HEK293 (cell line): ENCODE measurements at regions not wholly inside any gene's neighbourhood (a gene's known extent, or its start where the extent isn't known, plus 50 kb on each side); places are given as distances from the start of the nearest gene placed in this dataset.

Experiments
- CTCF ChIA-PET: fragments of 350-600 bp; formaldehyde crosslinking; extraction: SDS; loops from one replicate; lab custom pipeline; 2021; ENCODE audit warnings: antibody characterized with exemption; lab: Yijun Ruan, JAX
- POLR2A ChIA-PET: fragments of 300-600 bp; formaldehyde crosslinking; extraction: SDS; loops from one replicate; lab custom pipeline; 2020; ENCODE audit warnings: antibody characterized with exemption, inconsistent platforms; lab: Yijun Ruan, JAX
- H3K27ac ChIP-seq: fragments of 200-500 bp; sonication (Bioruptor generic); 2 replicates; pipeline ENCODE4 v1.5.1; 2014; ENCODE audit warnings: low read depth, low read length, control low read depth, inconsistent platforms; ENCODE audit errors: extremely low read depth
- H3K36me3 ChIP-seq, 2 experiments: fragments of 200-500 bp in 1 of 2; sonication (Bioruptor generic) in 1 of 2; 1 replicate in 1 of 2; 2 replicates in 1 of 2; pipeline ENCODE4 v1.5.1; 2014 to 2017; ENCODE audit warnings: inconsistent platforms in 2 of 2, low read length in 2 of 2; ENCODE audit not compliant: control insufficient read depth in 2 of 2, insufficient read depth in 1 of 2
- H3K4me1 ChIP-seq: fragments of 200-500 bp; sonication (Bioruptor generic); 2 replicates; pipeline ENCODE4 v1.5.1; 2014; ENCODE audit warnings: mild to moderate bottlenecking, low read length, inconsistent platforms; ENCODE audit not compliant: control insufficient read depth, insufficient read depth
- H3K4me3 ChIP-seq: 2 replicates; pipeline ENCODE4 v1.5.1; 2011; ENCODE audit warnings: low read depth, mild to moderate bottlenecking, control low read depth, low read length, moderate library complexity
- H3K9me3 ChIP-seq: fragments of 200-500 bp; sonication (Bioruptor generic); 2 replicates; pipeline ENCODE4 v1.5.1; 2014; ENCODE audit warnings: low read depth, low read length, inconsistent platforms; ENCODE audit not compliant: control insufficient read depth, insufficient read depth
- BCL11B ChIP-seq: fragments of 450-650 bp; formaldehyde crosslinking; IDR thresholded peaks from 2 replicates; pipeline ENCODE4 v1.5.1; 2016; ENCODE audit warnings: low read depth, missing biosample characterization, missing genetic modification characterization
- HOXA7 ChIP-seq: sonication (generic); formaldehyde crosslinking; IDR thresholded peaks from 2 replicates; pipeline ENCODE4 v1.8.1; 2022; ENCODE audit warnings: missing genetic modification reagents, borderline replicate concordance
- IKZF3 ChIP-seq: fragments of 450-650 bp; IDR thresholded peaks from 2 replicates; pipeline ENCODE4 v1.5.0; 2018; ENCODE audit warnings: missing biosample characterization, mild to moderate bottlenecking, missing genetic modification characterization, moderate library complexity
- OSR2 ChIP-seq: fragments of 450-650 bp; formaldehyde crosslinking; IDR thresholded peaks from 2 replicates; pipeline ENCODE4 v1.5.1; 2016; ENCODE audit warnings: missing biosample characterization, missing genetic modification characterization
- SCRT2 ChIP-seq: fragments of 450-650 bp; formaldehyde crosslinking; IDR thresholded peaks from 2 replicates; pipeline ENCODE4 v1.5.1; 2016; ENCODE audit warnings: missing biosample characterization, missing genetic modification characterization
- TRIM28 ChIP-seq: IDR thresholded peaks from 2 replicates; pipeline ENCODE4 v1.6.1; 2011; ENCODE audit warnings: low read length, control low read depth, borderline replicate concordance
- WT1 ChIP-seq: fragments of 450-650 bp; formaldehyde crosslinking; IDR thresholded peaks from 2 replicates; pipeline ENCODE4 v1.5.1; 2016; ENCODE audit warnings: missing biosample characterization, missing genetic modification characterization
- ZBTB48 ChIP-seq: fragments of 450-650 bp; formaldehyde crosslinking; IDR thresholded peaks from 2 replicates; pipeline ENCODE4 v1.5.1; 2016; ENCODE audit warnings: missing biosample characterization, missing genetic modification characterization
- ZNF138 ChIP-seq: fragments of 450-650 bp; formaldehyde crosslinking; IDR thresholded peaks from 2 replicates; pipeline ENCODE4 v1.5.1; 2016; ENCODE audit warnings: missing biosample characterization, missing genetic modification characterization, borderline replicate concordance
- ZNF140 ChIP-seq: fragments of 450-650 bp; formaldehyde crosslinking; IDR thresholded peaks from 2 replicates; pipeline ENCODE4 v1.5.1; 2016; ENCODE audit warnings: missing biosample characterization, missing genetic modification characterization
- ZNF174 ChIP-seq: fragments of 450-650 bp; formaldehyde crosslinking; IDR thresholded peaks from 2 replicates; pipeline ENCODE4 v1.5.0; 2017; ENCODE audit warnings: missing biosample characterization, mild to moderate bottlenecking, missing genetic modification characterization
- ZNF214 ChIP-seq: fragments of 450-650 bp; formaldehyde crosslinking; IDR thresholded peaks from 2 replicates; pipeline ENCODE4 v1.5.1; 2017; ENCODE audit warnings: missing biosample characterization, mild to moderate bottlenecking, missing genetic modification characterization, borderline replicate concordance
- ZNF23 ChIP-seq: fragments of 450-650 bp; formaldehyde crosslinking; IDR thresholded peaks from 2 replicates; pipeline ENCODE4 v1.5.1; 2016; ENCODE audit warnings: missing biosample characterization, missing genetic modification characterization, borderline replicate concordance
- ZNF24 ChIP-seq: fragments of 450-650 bp; formaldehyde crosslinking; IDR thresholded peaks from 2 replicates; pipeline ENCODE4 v1.5.1; 2016; ENCODE audit warnings: missing biosample characterization, missing genetic modification characterization
- ZNF266 ChIP-seq: fragments of 450-650 bp; formaldehyde crosslinking; IDR thresholded peaks from 2 replicates; pipeline ENCODE4 v1.5.1; 2016; ENCODE audit warnings: missing biosample characterization, missing genetic modification characterization, low read depth
- ZNF48 ChIP-seq: fragments of 450-650 bp; formaldehyde crosslinking; IDR thresholded peaks from 2 replicates; pipeline ENCODE4 v1.5.1; 2016; ENCODE audit warnings: missing biosample characterization, missing genetic modification characterization
- ZNF530 ChIP-seq: fragments of 450-650 bp; formaldehyde crosslinking; IDR thresholded peaks from 2 replicates; pipeline ENCODE4 v1.5.1; 2016; ENCODE audit warnings: low read depth, missing biosample characterization, missing genetic modification characterization
- ZNF560 ChIP-seq: fragments of 450-650 bp; formaldehyde crosslinking; IDR thresholded peaks from 2 replicates; pipeline ENCODE4 v1.5.1; 2017; ENCODE audit warnings: missing biosample characterization, missing genetic modification characterization, borderline replicate concordance
- ZNF610 ChIP-seq: fragments of 450-650 bp; formaldehyde crosslinking; IDR thresholded peaks from 2 replicates; pipeline ENCODE4 v1.5.1; 2016; ENCODE audit warnings: missing biosample characterization, missing genetic modification characterization, borderline replicate concordance
- ZNF768 ChIP-seq: fragments of 450-650 bp; formaldehyde crosslinking; IDR thresholded peaks from 2 replicates; pipeline ENCODE4 v1.5.1; 2018; ENCODE audit warnings: missing biosample characterization, mild to moderate bottlenecking, missing genetic modification characterization
- ZNF792 ChIP-seq: fragments of 450-650 bp; formaldehyde crosslinking; IDR thresholded peaks from 2 replicates; pipeline ENCODE4 v1.5.1; 2016; ENCODE audit warnings: missing biosample characterization, missing genetic modification characterization
- ZNF837 ChIP-seq: fragments of 450-650 bp; formaldehyde crosslinking; IDR thresholded peaks from 2 replicates; pipeline ENCODE4 v1.5.1; 2016; ENCODE audit warnings: missing biosample characterization, missing genetic modification characterization
- ZSCAN16 ChIP-seq: fragments of 450-650 bp; formaldehyde crosslinking; IDR thresholded peaks from 2 replicates; pipeline ENCODE4 v1.5.1; 2016; ENCODE audit warnings: missing biosample characterization, missing genetic modification characterization
- ZSCAN23 ChIP-seq: fragments of 450-650 bp; formaldehyde crosslinking; IDR thresholded peaks from 2 replicates; pipeline ENCODE4 v1.5.1; 2016; ENCODE audit warnings: missing biosample characterization, missing genetic modification characterization
- TF ChIP-seq, protein P1 (sequence below): fragments of 450-650 bp; formaldehyde crosslinking; IDR thresholded peaks from 2 replicates; pipeline ENCODE4 v1.5.1; 2016; ENCODE audit warnings: missing biosample characterization, missing genetic modification characterization, borderline replicate concordance
- TF ChIP-seq, protein P2 (sequence below): fragments of 450-650 bp; formaldehyde crosslinking; IDR thresholded peaks from 2 replicates; pipeline ENCODE4 v1.5.1; 2016; ENCODE audit warnings: missing biosample characterization, missing genetic modification characterization
- TF ChIP-seq, protein P3 (sequence below): fragments of 450-650 bp; formaldehyde crosslinking; IDR thresholded peaks from 2 replicates; pipeline ENCODE4 v1.5.1; 2017; ENCODE audit warnings: missing biosample characterization, missing genetic modification characterization

DNA sequence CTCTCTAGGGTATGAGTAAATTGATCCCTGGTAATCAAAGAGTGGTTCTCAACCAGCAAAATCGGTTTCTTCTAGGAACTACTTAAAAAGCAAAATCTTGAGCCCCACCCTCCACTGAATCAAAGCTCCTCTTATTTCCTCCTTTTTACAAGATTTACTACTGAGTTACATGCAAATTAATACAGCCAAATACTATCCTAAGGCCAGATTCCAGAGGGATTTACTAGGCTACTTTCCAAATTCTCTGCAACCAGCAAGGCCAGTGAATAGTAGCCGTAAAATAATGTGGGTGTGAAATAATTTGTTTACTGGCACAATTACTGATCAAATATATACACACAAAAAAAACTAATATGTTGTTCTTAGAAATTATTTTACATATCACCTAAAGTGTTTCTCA, 1583.8 kb downstream of the NCAM2 start:
- Histone ChIP-seq H3K36me3 (no peaks in the 10 kb centered on the region), H3K27ac (no peak overlapping the region), H3K4me1 (no peaks in the 10 kb centered on the region), H3K4me3 (no peak overlapping the region), H3K9me3 (no peaks in the 10 kb centered on the region)
- ChIA-PET POLR2A (no interaction called here), CTCF (no interaction called here)
- TF ChIP-seq ZNF266 (tag by site-specific recombination) (no peak), ZNF214 (no peak), SCRT2 (tag by site-specific recombination) (no peak), ZNF174 (tag by site-specific recombination) (no peak)

- POLR2A ChIA-PET = no interaction called here
Measured at GRCh38 chr21:22584308-22584707, 1586.1 kb downstream of the NCAM2 start.

DNA sequence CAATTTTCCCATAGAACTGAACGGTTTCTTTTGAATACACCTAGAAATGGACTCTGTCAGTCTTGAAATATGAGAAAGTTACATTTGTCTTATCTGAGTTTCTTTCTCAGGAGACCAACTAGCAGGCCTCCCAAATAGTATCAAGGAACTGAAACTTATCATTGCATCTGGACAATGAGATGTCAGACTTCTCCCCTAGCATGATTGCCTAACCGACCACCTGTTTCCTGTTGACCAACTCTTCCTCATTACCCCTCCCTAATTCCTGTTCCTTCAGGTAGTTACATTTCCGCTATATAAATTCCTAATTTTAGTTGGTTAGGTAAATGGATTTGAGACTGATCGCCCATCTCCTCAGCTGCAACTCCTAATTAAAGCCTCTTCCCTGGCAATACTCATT, 1587.3 kb downstream of the NCAM2 start:
- H3K9me3 ChIP-seq = no peaks in the 10 kb centered on the region
- POLR2A ChIA-PET = no interaction called here
- CTCF ChIA-PET = no interaction called here
- H3K27ac ChIP-seq = no peak overlapping the region
- H3K36me3 ChIP-seq = no peaks in the 10 kb centered on the region
- H3K4me3 ChIP-seq = no peak overlapping the region
- TF ChIP-seq ZNF837 (no peak), ZNF23 (tag by site-specific recombination) (no peak), ZNF792 (tag by site-specific recombination) (no peak), BCL11B (tag by site-specific recombination) (no peak), ZNF610 (tag by site-specific recombination) (no peak), ZNF140 (tag by site-specific recombination) (no peak), HOXA7 (CRISPR knock-in tag) (no peak), OSR2 (tag by site-specific recombination) (no peak), IKZF3 (tag by site-specific recombination) (no peak), ZSCAN23 (tag by site-specific recombination) (no peak), ZNF560 (tag by site-specific recombination) (no peak), TRIM28 (no peak), ZNF24 (no peak)
- TF ChIP-seq, protein P1, sequence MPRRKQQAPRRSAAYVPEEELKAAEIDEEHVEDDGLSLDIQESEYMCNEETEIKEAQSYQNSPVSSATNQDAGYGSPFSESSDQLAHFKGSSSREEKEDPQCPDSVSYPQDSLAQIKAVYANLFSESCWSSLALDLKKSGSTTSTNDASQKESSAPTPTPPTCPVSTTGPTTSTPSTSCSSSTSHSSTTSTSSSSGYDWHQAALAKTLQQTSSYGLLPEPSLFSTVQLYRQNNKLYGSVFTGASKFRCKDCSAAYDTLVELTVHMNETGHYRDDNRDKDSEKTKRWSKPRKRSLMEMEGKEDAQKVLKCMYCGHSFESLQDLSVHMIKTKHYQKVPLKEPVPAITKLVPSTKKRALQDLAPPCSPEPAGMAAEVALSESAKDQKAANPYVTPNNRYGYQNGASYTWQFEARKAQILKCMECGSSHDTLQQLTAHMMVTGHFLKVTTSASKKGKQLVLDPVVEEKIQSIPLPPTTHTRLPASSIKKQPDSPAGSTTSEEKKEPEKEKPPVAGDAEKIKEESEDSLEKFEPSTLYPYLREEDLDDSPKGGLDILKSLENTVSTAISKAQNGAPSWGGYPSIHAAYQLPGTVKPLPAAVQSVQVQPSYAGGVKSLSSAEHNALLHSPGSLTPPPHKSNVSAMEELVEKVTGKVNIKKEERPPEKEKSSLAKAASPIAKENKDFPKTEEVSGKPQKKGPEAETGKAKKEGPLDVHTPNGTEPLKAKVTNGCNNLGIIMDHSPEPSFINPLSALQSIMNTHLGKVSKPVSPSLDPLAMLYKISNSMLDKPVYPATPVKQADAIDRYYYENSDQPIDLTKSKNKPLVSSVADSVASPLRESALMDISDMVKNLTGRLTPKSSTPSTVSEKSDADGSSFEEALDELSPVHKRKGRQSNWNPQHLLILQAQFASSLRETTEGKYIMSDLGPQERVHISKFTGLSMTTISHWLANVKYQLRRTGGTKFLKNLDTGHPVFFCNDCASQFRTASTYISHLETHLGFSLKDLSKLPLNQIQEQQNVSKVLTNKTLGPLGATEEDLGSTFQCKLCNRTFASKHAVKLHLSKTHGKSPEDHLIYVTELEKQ = no peak
- TF ChIP-seq, protein P2, sequence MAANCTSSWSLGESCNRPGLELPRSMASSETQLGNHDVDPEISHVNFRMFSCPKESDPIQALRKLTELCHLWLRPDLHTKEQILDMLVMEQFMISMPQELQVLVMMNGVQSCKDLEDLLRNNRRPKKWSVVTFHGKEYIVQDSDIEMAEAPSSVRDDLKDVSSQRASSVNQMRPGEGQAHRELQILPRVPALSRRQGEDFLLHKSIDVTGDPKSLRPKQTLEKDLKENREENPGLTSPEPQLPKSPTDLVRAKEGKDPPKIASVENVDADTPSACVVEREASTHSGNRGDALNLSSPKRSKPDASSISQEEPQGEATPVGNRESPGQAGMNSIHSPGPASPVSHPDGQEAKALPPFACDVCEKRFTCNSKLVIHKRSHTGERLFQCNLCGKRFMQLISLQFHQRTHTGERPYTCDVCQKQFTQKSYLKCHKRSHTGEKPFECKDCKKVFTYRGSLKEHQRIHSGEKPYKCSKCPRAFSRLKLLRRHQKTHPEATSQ = no peak
- TF ChIP-seq, protein P3, sequence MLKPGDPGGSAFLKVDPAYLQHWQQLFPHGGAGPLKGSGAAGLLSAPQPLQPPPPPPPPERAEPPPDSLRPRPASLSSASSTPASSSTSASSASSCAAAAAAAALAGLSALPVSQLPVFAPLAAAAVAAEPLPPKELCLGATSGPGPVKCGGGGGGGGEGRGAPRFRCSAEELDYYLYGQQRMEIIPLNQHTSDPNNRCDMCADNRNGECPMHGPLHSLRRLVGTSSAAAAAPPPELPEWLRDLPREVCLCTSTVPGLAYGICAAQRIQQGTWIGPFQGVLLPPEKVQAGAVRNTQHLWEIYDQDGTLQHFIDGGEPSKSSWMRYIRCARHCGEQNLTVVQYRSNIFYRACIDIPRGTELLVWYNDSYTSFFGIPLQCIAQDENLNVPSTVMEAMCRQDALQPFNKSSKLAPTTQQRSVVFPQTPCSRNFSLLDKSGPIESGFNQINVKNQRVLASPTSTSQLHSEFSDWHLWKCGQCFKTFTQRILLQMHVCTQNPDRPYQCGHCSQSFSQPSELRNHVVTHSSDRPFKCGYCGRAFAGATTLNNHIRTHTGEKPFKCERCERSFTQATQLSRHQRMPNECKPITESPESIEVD (tag by site-specific recombination) = no peak
- H3K4me1 ChIP-seq = no peaks in the 10 kb centered on the region

More at GRCh38 chr21:22584308-22584707, 1586.1 kb downstream of the NCAM2 start:
- TF ChIP-seq ZNF768 (tag by site-specific recombination) = no peak
- TF ChIP-seq ZNF48 (tag by site-specific recombination) = no peak
- no peak for TF ChIP-seq ZSCAN16
- TF ChIP-seq ZNF530 (tag by site-specific recombination) = no peak
- TF ChIP-seq WT1 = no peak
- TF ChIP-seq ZBTB48 = no peak
- TF ChIP-seq ZNF138 = no peak
- no peaks in the 10 kb centered on the region for H3K9me3 ChIP-seq
- H3K36me3 ChIP-seq = no peaks in the 10 kb centered on the region
- CTCF ChIA-PET = no interaction called here
- no peak overlapping the region for H3K27ac ChIP-seq
- H3K4me3 ChIP-seq = no peak overlapping the region
- no peaks in the 10 kb centered on the region for H3K4me1 ChIP-seq
